Fibroblast of skin of left quadriceps (primary cell): ENCODE measurements at regions not wholly inside any gene's neighbourhood (a gene's known extent, or its start where the extent isn't known, plus 50 kb on each side); places are given as distances from the start of the nearest gene placed in this dataset.

Source experiments
- DNase-seq, 2 experiments: peaks; one replicate each; pipeline ENCODE4 v3.0.0-alpha.2; 2013; ENCODE audit warnings: low read depth in 2 of 2

- no peak for DNase-seq
Measured at GRCh38 chr2:133768256-133768655, 200.0 kb upstream of the NCKAP5 start.

GRCh38 chr2:133768658-133769435 lies 200.6 kb upstream of the NCKAP5 start:
- no peak for DNase-seq

DNA sequence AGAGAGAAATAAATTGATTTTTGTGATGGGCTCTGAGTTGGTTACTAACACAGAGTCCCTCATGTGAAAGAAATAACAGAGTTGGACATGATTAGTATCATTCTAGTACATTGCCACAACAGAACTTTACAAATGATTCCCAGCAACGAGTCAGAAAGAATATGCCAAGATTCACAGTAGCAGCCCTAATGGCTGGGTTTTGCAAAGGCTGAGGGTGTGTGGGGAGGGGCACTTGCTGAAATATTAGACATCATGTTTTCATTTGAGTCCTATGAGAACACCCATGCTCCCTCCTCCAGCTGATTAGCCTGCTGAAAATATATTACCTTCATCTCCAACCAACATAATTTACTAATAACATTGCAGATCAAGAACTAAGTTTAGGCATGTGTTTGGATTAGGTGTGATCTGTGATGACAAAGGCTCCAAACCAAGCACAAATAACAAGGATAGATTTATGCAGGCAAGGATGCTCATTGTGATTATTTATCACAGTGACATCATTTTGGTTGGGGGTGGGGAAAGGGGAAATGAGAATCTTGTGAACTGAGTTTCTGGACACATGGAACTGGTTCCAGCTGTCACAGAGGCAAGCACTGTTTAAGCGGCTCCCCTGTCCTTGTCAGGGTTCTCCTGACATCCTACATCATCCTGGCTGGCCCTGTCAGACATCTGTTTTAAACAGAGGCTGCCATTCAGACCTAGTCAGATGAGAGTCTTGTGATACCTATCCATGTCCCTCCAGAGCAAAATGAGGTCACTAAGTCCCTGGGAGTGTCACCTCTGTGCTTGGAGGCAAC lies 205.8 kb upstream of the NCKAP5 start:
- DNase-seq, result no peak

GRCh38 chr2:133774654-133775015 lies 206.4 kb upstream of the NCKAP5 start:
- DNase-seq, result no peak

DNA sequence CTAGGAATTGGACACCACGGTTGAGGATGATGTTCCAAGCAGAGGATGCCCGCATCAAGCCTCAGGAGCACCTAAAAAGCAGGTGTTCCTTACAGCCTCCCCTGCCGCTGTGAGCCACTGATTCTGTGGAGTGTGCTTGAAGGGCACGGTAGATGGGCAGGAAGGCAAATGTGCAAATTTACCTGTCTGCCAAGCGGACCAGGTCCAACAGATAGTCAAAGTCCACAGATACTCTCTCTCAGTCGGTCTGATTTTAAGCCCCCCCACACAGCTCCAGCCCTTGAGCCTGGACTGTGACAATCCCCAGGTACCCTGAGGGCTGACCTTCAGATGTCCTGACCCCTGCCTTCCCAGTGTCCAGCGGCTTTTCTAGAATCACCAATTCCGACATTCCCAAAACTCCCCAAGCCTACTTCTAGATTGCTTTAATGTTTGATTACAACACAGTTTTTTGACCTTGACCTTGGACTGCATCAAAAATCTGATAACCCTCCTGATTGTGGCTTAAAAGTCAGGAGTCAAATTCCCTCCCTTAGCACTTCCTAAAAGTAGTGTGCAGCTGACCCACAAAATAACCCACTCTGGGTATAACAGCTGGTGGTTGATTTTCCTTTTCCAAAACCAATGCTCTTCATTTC lies 208.8 kb upstream of the NCKAP5 start:
- DNase-seq, result no peak

DNA sequence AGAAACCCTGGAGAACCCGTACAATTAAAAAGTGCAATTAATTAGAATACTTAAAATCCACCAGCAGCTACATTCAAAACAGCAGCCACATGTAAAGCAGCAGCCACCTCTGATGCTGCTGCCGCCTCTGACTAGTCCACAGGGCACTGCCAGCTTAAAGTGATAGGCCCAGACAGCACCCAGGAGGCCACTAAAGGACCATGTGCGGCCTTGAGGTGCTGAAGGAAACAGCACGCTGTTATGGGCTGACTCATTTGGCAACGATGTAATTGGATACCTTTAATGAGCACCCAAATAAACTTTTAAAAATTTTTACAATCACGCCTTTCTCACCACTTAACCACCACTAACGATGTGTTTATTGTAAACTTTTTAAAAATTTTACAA lies 209.3 kb upstream of the NCKAP5 start:
- no peak for DNase-seq

DNA sequence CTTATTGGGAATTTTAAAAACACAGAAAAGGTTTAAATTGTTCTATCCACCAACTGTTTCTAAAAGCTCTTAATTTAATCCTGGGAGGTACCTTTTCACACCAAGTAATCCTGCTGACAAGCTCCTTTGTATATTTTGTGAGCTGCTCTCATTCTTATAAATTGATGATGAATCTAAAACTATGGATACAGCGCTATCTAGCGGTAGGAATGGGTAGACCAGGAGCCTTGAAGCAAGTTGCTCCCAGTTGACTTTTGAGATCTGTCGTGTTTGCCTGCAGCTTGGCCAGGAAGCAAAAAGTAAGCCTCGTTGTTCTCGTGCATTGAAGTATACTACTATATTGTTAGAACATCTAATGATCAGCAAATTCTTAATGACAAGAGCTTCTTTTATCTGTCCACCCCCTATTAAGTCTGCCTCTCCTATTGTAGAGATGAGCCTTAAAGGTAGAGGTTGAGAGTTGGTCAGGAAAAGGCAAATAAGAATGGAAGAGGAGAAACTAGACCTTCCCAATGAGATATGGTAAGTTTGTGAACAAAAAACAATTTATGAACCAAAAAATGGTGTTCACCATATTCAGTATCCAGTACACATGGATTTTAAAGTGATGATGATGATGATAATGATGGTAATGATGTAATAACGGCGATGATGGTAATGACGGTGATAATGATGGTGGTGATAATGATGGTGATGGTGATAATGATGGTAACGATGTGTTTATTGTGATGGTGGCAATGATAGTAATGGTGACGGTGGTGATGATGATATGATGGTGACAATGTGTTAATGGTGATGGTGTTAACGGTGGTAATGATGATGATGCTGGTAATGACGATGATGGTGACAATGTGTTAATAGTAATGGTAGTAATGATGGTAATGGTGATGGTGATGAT lies 212.1 kb upstream of the NCKAP5 start:
- peak; percentile 62 to 68 for DNase-seq

GRCh38 chr2:133780997-133781513 lies 212.8 kb upstream of the NCKAP5 start:
- no peak for DNase-seq

GRCh38 chr2:133787207-133787606 lies 218.9 kb upstream of the NCKAP5 start:
- no peak for DNase-seq

DNA sequence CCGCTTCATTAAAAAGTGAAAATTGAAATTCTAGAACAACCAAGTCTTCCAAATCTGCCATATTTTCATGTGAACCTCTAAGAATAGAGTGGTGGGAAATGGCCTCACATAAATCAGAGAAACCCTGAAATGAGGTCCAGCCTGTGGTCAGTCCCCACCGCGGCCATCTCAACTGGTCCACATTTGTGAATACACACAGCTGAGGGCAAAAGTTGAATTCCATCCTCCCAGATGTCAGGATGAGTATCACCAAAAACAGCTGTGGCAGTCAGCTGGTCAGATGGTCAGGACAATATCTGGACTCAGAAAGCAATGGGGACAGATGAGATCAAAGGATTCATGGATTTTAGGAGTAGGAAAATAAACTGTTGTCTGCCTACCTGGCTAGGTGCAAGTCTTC lies 219.4 kb upstream of the NCKAP5 start:
- no peak for DNase-seq

GRCh38 chr2:133788386-133788785 lies 220.1 kb upstream of the NCKAP5 start:
- DNase-seq, result no peak

DNA sequence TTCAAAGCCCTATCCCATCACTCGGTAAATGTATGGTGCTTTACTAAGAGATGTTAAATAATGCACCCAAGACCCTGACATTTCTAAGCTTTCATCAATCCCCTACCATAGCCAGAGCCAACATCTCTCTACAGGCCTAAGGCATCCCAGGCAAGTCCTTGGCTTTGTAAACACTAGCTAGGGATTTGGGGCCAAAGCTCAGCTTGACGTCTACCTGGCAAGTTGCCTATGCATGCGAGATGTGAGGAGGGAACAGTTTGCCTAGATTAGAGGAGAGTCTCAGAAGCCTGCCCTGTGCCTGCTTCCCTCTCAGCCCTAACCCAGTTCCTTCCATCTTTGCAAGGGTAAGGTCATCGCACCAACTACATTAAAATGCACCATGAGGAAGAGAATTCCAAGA lies 221.5 kb upstream of the NCKAP5 start:
- DNase-seq, result no peak

DNA sequence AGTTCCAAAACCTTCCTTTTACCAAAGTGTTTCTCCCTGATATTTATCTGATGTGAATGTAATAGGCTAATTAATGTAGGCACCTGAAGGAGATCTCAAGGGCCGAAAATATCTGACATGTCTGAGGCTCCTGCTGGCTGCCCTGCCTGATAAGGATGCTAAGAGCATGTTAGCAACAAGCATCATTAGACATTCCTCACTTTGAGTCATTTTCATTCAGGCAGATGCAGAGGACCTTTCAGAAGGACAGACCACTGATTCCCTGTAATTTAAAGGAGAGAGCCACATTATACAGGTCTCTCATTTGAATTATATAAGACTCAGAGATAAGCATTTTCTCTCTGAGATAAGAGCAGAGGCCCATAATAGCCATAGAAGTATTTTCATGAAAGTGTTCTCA lies 222.4 kb upstream of the NCKAP5 start:
- no peak for DNase-seq

DNA sequence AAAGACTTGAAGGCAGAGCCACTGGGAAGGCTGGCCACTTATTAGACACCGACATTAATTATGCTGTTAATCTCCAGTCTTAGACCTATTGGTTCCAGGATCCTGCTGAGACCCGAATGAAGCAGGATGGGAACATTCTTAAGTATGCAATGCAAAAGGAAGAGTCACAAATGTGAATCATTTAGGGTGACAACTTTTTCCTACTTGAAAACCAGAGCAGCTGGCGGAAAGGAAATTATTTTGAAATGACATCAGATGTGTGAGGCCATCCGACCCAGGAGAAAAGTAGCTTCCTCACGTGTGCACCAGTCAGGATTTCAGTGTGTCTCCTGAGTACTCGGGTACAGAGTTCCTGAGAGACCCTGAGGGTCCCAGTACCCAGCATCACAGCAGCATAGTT lies 222.9 kb upstream of the NCKAP5 start:
- DNase-seq, result no peak

GRCh38 chr2:133792223-133792622 lies 224.0 kb upstream of the NCKAP5 start:
- no peak for DNase-seq

GRCh38 chr2:133794114-133794513 lies 225.9 kb upstream of the NCKAP5 start:
- DNase-seq, result no peak

GRCh38 chr2:133801946-133802345 lies 233.7 kb upstream of the NCKAP5 start:
- DNase-seq, result no peak

DNA sequence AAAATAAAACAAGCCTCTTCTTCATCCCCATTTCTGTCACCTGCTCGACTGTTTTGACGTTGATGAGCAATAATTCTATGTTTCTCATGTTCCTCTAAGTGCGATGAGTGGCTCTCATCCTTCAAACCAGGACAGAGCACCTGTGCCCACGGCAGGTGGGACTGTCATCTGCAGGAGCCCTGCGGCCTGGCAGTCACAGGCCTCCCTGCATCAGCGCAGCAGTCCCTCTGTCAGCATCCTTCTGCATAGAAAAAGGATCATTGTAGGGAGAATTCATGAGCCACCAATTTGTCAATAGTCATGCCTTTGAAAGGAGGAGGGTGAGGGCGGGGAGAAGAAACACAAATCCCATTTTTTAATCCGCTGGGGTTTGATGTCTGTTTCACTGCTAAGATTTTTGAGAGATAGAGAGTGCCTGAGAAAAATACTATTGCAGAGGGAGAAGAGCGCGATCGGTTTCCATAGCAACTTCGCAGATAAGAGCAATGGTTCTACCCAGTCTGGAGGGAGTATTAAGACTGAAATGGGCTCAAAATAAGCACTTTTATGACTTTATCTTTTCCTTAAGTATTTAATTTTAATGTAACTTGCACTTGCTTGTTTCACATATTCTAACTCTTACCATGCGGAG lies 234.3 kb upstream of the NCKAP5 start:
- DNase-seq, result no peak

GRCh38 chr2:133806564-133806963 lies 238.3 kb upstream of the NCKAP5 start:
- DNase-seq, result no peak

GRCh38 chr2:133809485-133809884 lies 241.2 kb upstream of the NCKAP5 start:
- no peak for DNase-seq

DNA sequence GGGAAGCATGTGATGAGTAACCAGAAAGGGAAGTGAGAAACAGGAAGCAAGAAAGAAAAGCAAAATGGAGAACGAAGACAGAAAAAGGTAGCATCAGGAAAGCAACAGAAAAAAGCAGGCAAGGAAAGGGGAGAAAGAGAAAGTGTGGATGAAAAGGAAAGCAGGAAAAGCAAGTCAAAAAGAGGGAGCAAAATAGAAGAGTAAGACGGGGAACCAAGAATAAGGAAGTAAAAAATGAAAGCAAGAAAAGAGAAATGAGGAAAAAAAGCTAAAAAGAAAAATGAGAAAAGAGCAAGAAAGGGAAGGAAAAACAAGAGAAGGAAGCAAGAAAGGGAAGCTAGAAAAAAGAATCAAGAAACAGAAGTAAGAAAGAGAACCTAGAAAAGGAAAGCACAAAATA lies 242.3 kb upstream of the NCKAP5 start:
- DNase-seq, result no peak
